B cell (primary cell): ENCODE measurements at regions not wholly inside any gene's neighbourhood (a gene's known extent, or its start where the extent isn't known, plus 50 kb on each side); places are given as distances from the start of the nearest gene placed in this dataset.

ENCODE experiments used
- ATAC-seq: fragments of 200-7000 bp; cut with Tn5 transposase; one replicate; pipeline ENCODE4 v1.10.0; 2021; ENCODE audit warnings: low read depth, mild to moderate bottlenecking, moderate number of reproducible peaks, moderate library complexity
- CTCF ChIA-PET: fragments of 350-600 bp; sonication (Branson Sonifier 250); formaldehyde crosslinking; loops from one replicate; lab custom pipeline; 2021; ENCODE audit warnings: antibody characterized with exemption, inconsistent platforms; lab: Charles Lee
- POLR2A ChIA-PET: fragments of 350-600 bp; sonication (Branson Sonifier 250); formaldehyde crosslinking; loops from one replicate; lab custom pipeline; 2021; ENCODE audit warnings: antibody characterized with exemption; lab: Charles Lee
- DNase-seq: peaks from one replicate; pipeline ENCODE4 v3.0.0; 2013
- H2AFZ ChIP-seq: 2 replicates; pipeline ENCODE4 v1.6.1; 2012; ENCODE audit warnings: mild to moderate bottlenecking, low read depth, low read length; ENCODE audit not compliant: insufficient read depth, poor library complexity, severe bottlenecking
- H3K27ac ChIP-seq, 2 donors: 1 replicate in 1 of 2; 2 replicates in 1 of 2; pipeline ENCODE4 v1.5.1; 2012 to 2013; ENCODE audit warnings: low read length in 2 of 2, mild to moderate bottlenecking in 2 of 2, moderate library complexity in 1 of 2
- H3K27me3 ChIP-seq, 4 experiments: fragments of 200-600 bp in 1 of 4; sonication (generic) in 1 of 4; replicated peaks in 1 of 4; 1 replicate in 2 of 4; 2 replicates in 2 of 4; pipeline versions ENCODE4 v1.6.1 to v1.7.0; 2013 to 2016; ENCODE audit warnings: low read length in 3 of 4, mild to moderate bottlenecking in 2 of 4, mixed read lengths in 1 of 4, moderate library complexity in 1 of 4; ENCODE audit not compliant: insufficient read depth in 4 of 4, control insufficient read depth in 3 of 4; ENCODE audit errors: control extremely low read depth in 1 of 4
- H3K36me3 ChIP-seq, 2 experiments: replicated peaks in 1 of 2; 1 replicate in 1 of 2; 2 replicates in 1 of 2; pipeline versions ENCODE4 v1.6.1 to v1.7.1; 2013; ENCODE audit warnings: low read length in 1 of 2; ENCODE audit not compliant: insufficient read depth in 2 of 2, control insufficient read depth in 1 of 2; ENCODE audit errors: control extremely low read depth in 1 of 2, extremely low read depth in 1 of 2
- H3K4me1 ChIP-seq, 2 donors: fragments of 200-600 bp in 1 of 2; sonication (generic) in 1 of 2; 1 replicate in 1 of 2; 2 replicates in 1 of 2; pipeline versions ENCODE4 v1.5.1 to v1.6.1; 2013 to 2017; ENCODE audit warnings: low read length in 2 of 2; ENCODE audit not compliant: control insufficient read depth in 2 of 2, insufficient read depth in 2 of 2
- H3K4me2 ChIP-seq: replicated peaks from 2 replicates; pipeline ENCODE3; 2012; ENCODE audit warnings: mild to moderate bottlenecking, low read depth, low read length; ENCODE audit not compliant: poor library complexity, severe bottlenecking
- H3K4me3 ChIP-seq, 5 experiments: fragments of 200-600 bp in 1 of 5; sonication (generic) in 1 of 5; 1 replicate in 3 of 5; 2 replicates in 2 of 5; pipeline versions ENCODE4 v1.5.1 to v1.7.0; 2011 to 2016; ENCODE audit warnings: low read length in 4 of 5, mild to moderate bottlenecking in 4 of 5, low read depth in 2 of 5, control low read depth in 1 of 5, moderate library complexity in 1 of 5; ENCODE audit not compliant: insufficient read depth in 1 of 5; ENCODE audit errors: control extremely low read depth in 1 of 5, extremely low read depth in 1 of 5
- H3K79me2 ChIP-seq: fragments of 200-600 bp; sonication (generic); one replicate; pipeline ENCODE4 v1.6.0; 2016; ENCODE audit warnings: low read length; ENCODE audit not compliant: control insufficient read depth, insufficient read depth
- H3K9ac ChIP-seq: fragments of 200-600 bp; sonication (generic); 2 replicates; pipeline ENCODE4 v1.6.1; 2017; ENCODE audit warnings: mild to moderate bottlenecking, low read length, moderate library complexity
- H3K9me3 ChIP-seq, 3 donors: one replicate each; pipeline versions ENCODE4 v1.6.1 to v1.7.1; 2013; ENCODE audit warnings: low read length in 2 of 3; ENCODE audit not compliant: control insufficient read depth in 2 of 3, insufficient read depth in 1 of 3; ENCODE audit errors: control extremely low read depth in 1 of 3
- H4K20me1 ChIP-seq: 2 replicates; pipeline ENCODE4 v1.6.0; 2012; ENCODE audit warnings: mild to moderate bottlenecking, low read length; ENCODE audit not compliant: insufficient read depth, control insufficient read depth, poor library complexity, severe bottlenecking
- H3K27ac Mint-ChIP-seq: one replicate; pipeline ENCODE4 v1.8.0; 2021; ENCODE audit warnings: mixed read lengths
- H3K27me3 Mint-ChIP-seq: one replicate; pipeline ENCODE4 v1.8.0; 2021; ENCODE audit warnings: mixed read lengths
- H3K4me1 Mint-ChIP-seq: one replicate; pipeline ENCODE4 v1.8.0; 2021; ENCODE audit warnings: mixed read lengths
- H3K4me3 Mint-ChIP-seq: one replicate; pipeline ENCODE4 v1.8.0; 2021; ENCODE audit warnings: mixed read lengths
- H3K9me3 Mint-ChIP-seq: one replicate; pipeline ENCODE4 v1.8.0; 2022; ENCODE audit warnings: mixed read lengths; ENCODE audit not compliant: insufficient read depth
- CTCF ChIP-seq: fragments of 200-600 bp; IDR thresholded peaks from one replicate; pipeline ENCODE4 v1.8.0; 2022; ENCODE audit warnings: antibody characterized with exemption, mild to moderate bottlenecking
- EZH2 ChIP-seq: IDR thresholded peaks from 2 replicates; pipeline ENCODE4 v1.6.1; 2012; ENCODE audit warnings: borderline replicate concordance, low read depth, mild to moderate bottlenecking, moderate library complexity, low read length; ENCODE audit not compliant: insufficient read depth, poor library complexity, severe bottlenecking
- WGBS: methylation state at CpG from one replicate; pipeline ENCODE4 v1.1.5; 2013; ENCODE audit warnings: missing lambda C conversion rate; ENCODE audit not compliant: insufficient coverage; 5-methylcytosine and 5-hydroxymethylcytosine counted together
- intact Hi-C: fragments of 100-400 bp; cut with micrococcal nuclease; formaldehyde crosslinking; loops from one replicate; pipeline ENCODE4 v1.10.0; 2022

- Histone ChIP-seq H3K36me3 (no peaks in the 10 kb centered on the region), H3K9ac (no peak overlapping the region), H3K27me3 (no peaks in the 10 kb centered on the region), H2AFZ (no peak overlapping the region), H3K79me2 (no peaks in the 10 kb centered on the region), H3K9me3 (peaks cover 0 to 7% (median 0%) of the 10 kb centered on the region in 3 donors), H3K4me3 (no peak overlapping the region), H3K27ac (no peak overlapping the region), H4K20me1 (no peaks in the 10 kb centered on the region), H3K4me1 (no peaks in the 10 kb centered on the region), H3K4me2 (no peak overlapping the region)
- POLR2A ChIA-PET = no interaction called here
- ATAC-seq = no peak
- no peak overlapping the region for H3K4me3 Mint-ChIP-seq
- H3K4me1 Mint-ChIP-seq = no peaks in the 10 kb centered on the region
- 89% methylated on average over 3 of the region's 6 CpGs for WGBS
- CTCF ChIA-PET = no interaction called here
- H3K27me3 Mint-ChIP-seq = no peaks in the 10 kb centered on the region
- H3K27ac Mint-ChIP-seq = no peak overlapping the region
- intact Hi-C loops = no loop called here
- H3K9me3 Mint-ChIP-seq = no peaks in the 10 kb centered on the region
- TF ChIP-seq CTCF = no peak
- TF ChIP-seq EZH2 = no peak
- DNase-seq = no peak
These were observed 310.7 kb upstream of the CDH4 start for GRCh38 chr20:60941379-60941778.

- H3K27ac Mint-ChIP-seq = no peak overlapping the region
- Histone ChIP-seq H3K9ac (no peak overlapping the region), H2AFZ (no peak overlapping the region), H3K4me2 (no peak overlapping the region), H4K20me1 (no peaks in the 10 kb centered on the region), H3K27ac (no peak overlapping the region), H3K4me1 (no peaks in the 10 kb centered on the region), H3K4me3 (no peak overlapping the region), H3K27me3 (no peaks in the 10 kb centered on the region), H3K9me3 (peaks cover 0 to 25% (median 0%) of the 10 kb centered on the region in 3 donors), H3K79me2 (no peaks in the 10 kb centered on the region), H3K36me3 (no peaks in the 10 kb centered on the region)
- H3K27me3 Mint-ChIP-seq = no peaks in the 10 kb centered on the region
- 94% methylated on average over 5 of the region's 7 CpGs for WGBS
- H3K4me3 Mint-ChIP-seq = no peak overlapping the region
- ChIA-PET POLR2A (no interaction called here), CTCF (no interaction called here)
- no peak for DNase-seq
- H3K9me3 Mint-ChIP-seq = no peaks in the 10 kb centered on the region
- no peak for ATAC-seq
- no peaks in the 10 kb centered on the region for H3K4me1 Mint-ChIP-seq
- intact Hi-C loops = no loop called here
- TF ChIP-seq CTCF = no peak
- no peak for TF ChIP-seq EZH2
These were observed 304.2 kb upstream of the CDH4 start for GRCh38 chr20:60947819-60948218.
